NCI-H2171 treated with DMSO at 0.1 percent for 48 hours (cell line): ENCODE measurements at regions not wholly inside any gene's neighbourhood (a gene's known extent, or its start where the extent isn't known, plus 50 kb on each side); places are given as distances from the start of the nearest gene placed in this dataset.
"Not testable (repeated sequence)": the region's sequence is repeated elsewhere in the genome, so short reads cannot be mapped to it uniquely, and the experiment has no call there.

Source experiments
- DNase-seq: peaks from one replicate; lab custom pipeline; 2025; lab: John Stamatoyannopoulos, UW

DNA sequence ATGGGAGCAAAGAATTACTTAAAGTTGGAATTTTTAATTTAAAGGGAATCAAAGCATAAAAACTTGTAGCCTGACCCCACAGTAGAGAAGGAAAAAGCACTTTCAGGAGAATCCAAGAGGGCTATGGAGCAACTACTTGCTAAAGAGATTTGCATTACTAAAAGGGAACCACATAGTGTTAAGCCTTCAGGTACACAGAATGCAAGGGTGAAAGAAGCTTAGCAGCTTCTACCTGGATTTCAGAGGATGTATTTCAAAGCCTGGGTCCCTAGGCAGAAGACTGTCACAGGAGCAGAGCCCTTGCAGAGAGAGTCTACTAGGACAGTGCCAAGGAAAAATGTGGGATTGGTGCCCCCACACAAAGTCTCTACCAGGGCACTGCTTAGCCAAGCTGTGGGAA is 575.0 kb downstream of the GBE1 start:
- DNase-seq: no peak

DNA sequence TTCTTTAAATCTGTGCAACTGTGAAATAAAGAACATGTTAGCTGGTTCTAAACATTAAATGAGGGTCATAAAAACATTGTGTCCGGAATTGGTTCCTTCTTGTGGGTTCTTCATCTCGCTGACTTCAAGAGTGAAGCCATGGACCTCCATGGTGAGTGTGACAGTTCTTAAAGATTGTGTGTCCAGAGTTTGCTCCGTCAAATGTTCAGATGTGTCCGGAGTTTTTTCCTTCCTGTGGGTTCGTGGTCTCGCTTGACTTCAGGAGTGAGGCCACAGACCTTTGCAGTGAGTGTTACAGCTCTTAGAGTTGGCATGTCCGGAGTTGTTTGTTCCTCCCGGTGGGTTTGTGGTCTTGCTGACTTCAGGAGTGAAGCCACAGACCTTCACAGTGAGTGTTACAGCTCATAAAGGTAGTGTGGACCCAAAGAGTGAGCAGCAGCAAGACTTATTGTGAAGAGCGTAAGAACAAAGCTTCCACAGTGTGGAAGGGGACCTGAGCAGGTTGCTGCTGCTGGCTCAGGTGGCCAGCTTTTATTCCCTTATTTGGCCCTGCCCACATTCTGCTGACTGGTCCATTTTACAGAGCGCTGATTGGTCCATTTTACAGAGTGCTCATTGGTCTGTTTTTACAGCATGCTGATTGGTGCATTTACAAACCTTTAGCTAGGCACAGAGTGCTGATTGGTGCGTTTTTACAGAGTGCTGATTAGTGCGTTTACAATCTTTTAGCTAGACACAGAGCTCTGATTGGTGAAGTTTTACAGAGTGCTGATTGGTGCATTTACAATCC is 579.2 kb downstream of the GBE1 start:
- not testable (repeated sequence) for DNase-seq

DNA sequence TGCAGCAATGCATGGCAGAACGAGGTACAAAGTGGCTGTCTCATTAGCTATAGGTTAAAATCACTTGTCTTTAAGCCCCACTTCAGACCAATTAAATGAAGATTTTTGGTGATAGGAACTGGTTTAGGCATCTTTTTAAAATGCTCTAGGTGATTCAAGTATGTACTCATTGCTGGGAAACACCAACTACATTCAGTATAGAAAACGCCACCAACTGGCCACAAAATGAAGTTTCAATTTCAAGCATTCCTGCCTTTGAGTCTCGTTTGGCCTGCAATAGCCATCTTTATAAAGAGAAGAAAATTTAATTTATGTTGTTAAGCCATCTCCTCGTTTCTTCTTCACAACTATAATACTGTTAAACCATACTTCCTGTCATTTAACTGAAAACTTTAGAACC is 587.9 kb downstream of the GBE1 start:
- no peak for DNase-seq

DNA sequence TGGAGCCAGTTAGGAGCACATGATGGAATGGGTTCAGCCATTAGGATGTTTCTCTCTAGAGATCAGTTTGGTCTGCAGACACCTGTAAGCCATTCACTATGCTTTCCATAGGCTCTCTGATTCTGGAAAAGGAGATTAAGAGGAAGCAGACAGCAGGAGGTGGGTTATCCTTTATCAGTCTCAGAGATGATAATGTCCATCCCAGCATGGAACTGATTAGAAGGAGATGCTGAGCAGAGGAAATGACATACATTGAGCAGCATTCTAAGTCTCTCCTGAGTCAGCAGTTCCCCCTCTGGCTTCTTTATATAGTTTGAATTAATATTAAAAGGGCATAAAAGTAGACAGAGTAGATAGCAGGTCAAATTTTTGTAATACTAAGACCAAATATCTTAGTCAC is 591.1 kb downstream of the GBE1 start:
- DNase-seq: no peak

DNA sequence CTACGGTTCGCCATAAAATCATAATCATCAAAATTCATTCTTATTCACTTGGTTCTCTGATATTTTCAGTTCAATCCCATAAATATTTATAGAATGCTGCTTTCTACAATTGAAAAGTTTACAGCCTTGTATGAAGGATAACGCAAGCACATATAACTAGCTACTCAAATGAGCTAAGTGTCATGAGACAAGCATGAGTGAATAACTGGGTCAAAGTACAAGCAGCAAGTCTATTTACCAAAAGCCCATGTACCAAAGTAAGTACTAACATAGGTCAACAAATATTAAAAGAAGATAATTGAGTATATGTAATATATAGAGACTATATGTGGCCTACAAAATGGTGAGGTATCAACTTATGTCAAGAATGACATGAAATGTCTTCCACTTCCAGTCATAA is 596.6 kb downstream of the GBE1 start:
- DNase-seq: no peak

DNA sequence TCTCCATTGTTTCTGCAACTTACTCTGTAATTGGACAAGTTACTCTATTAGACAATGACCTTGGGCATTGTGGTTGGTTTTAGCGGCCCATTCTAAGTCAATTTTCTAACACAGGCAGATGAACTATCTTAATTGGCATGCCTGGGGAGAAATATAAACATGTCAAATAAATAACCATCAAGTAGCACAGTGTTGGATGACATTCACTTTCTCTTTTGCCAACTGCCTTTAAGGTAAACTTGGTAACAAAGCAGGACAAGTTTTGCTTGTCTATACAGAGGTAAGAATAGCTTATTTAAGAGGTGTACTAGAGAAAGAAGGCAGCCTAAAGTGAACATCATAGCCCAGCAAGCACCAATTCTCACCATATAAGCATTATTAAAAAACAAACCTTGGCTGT is 599.6 kb downstream of the GBE1 start:
- no peak for DNase-seq

DNA sequence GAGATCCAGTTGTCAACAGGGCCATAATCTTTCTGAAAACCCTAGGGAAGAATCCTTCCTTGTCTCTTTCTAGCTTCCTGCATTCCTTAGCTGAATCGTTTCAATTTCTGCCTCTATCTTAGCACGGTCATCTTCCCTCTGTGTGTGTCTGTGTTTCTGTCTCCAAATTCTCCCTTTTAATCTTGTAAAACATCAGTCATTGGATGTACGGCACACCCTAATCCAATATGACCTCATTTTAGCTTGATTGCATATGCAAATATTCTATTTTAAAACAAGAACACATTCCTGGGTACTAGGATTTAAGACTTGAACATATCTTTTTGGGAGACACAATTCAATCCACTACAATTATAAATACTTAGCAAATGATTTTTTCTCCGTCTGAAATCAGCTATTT is 600.3 kb downstream of the GBE1 start:
- DNase-seq: no peak

DNA sequence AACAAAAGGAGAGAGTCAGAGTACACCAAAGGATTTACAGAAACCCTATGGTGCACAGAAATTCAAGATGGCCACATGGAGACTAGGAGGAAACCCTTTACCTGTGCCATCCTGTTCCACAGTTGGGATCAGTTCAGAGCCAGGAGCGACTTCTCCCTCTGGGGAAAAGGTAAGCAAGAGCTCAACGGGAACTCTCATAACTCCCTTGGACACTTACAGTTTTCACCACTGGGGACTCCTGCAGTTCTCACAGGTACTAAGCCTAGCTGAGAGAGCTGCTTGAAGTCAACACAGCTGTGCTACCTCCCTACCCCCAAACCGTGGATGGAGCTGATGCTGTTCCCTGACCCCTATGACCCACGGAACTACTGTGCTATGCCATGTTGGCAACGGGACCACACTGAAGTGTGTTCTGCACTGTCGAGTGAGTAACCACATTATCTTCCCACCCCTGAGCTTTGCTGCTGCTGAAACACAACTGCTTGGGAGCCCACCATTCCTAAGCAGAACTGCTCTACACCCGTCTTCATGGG is 606.8 kb downstream of the GBE1 start:
- DNase-seq: no peak

DNA sequence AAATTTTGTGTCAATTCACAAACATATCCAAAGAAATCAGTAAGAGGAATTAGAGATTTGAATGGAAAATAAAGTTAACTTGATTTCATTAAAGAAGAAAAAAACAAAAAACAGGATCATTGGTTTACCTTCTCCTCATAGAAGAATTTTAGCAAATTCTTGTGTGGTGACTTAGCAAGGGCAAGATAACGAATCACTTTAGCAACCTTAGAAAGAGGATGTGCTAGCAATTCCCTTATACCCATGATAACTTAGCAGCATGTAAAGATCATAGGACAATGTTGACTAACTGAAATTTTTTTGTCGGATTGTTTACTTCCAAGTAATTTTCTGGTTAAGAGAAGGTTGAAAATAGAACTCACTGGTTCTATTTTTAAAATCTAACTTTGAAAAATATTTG is 609.3 kb downstream of the GBE1 start:
- DNase-seq: no peak

DNA sequence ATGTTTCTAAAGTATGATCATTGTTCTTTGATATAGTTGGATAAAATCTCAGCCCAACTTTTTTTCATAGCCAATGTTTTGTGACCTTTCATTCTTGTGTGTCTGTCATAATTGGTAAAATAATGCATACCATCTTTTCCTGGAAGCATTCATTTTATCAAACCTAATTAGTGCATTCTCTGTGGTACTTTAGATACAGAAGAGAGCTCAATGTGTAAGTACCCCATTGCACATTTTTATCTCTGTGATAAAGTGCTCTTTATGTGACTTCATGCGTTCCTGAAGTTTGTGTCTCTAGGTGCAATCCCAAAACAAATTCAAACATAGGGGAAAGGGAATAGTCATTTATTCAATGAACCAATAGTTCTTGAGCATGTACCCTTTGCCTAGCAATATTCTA is 628.5 kb downstream of the GBE1 start:
- DNase-seq: no peak

DNA sequence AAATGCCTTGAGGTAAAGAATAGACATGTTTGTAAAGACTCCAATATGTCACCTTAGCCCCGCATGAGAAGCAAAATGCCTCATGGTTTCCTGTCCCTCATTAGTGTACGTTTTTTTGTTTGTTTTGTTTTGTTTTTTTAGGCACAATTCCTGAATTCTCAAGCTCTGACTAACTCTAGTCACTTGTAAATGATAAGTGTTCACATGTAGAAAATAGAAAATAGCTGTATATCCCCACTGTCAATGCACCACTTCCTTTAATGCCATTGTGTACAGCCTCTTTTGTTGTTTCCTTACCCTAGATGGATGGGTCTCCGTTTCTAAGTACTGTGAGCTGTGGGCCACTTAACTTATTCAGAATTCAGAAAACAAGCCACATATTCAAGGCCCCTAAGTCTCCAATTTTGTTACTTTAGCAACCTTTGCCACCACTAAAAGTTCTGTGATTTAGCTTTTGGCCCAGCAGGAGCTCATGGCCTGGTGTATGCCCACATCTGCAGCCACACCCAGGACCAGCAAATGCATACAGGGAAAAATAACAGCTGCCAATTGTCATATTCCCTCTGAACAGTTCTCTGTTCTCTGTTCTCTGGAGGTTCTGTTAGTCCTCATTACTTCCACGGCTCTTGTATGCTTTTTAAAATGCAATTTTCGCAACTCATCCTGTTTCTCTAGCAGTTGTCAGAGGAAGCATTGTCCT is 655.5 kb downstream of the GBE1 start:
- DNase-seq: no peak

DNA sequence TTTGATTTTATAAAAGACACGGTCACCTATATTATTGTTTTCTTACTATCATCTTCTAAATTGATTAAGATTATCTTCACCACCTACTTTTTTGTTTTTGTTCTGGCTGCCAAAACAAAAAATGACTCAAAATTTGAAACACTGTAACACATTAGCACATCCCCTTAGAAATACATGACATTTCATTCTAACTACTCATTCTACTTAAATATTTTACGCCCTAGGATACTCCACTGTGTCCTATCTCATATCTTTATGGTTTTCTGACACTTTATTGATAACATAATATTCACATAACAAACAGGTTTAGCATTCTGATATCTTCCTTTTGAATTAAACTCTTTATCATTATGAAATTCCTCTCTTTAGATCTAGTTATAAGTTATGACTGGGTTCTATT is 656.2 kb downstream of the GBE1 start:
- DNase-seq: no peak

DNA sequence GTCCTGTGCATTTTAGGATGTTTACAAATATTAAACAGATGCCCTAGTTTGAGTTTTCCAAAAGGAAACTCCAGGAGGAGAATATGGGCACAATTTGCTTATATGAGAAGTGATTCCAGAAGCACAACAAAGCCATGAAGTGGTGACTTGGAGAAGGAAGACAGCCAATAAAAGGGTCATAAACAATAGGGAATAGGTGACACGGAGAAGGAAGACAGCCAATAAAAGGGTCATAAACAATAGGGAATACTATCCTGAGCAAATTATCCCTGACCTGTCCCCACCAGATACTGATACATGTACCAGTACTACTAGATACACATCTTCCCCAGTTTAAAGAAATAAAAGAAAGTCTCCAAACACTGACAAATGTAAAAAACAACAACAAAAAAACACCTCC is 663.6 kb downstream of the GBE1 start:
- no peak for DNase-seq

DNA sequence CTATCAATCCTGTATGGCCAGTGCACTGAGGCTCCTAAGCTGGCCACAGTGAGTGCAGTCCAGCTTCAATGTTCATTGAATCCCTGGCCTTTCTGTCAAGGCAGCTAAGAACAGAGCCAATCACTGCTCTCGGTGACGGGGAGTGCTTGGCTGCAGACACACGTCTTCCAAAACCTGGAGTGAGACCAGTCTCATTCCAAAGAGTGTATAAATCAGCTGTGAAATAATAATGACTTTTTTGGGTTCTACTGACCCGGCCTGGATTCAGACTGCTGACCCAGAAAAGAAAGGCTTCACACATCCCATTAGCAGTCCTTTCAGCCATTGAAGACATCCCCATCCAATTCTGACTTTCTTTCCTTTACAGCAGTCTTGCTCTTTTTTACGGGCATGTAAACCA is 665.5 kb downstream of the GBE1 start:
- DNase-seq: no peak

DNA sequence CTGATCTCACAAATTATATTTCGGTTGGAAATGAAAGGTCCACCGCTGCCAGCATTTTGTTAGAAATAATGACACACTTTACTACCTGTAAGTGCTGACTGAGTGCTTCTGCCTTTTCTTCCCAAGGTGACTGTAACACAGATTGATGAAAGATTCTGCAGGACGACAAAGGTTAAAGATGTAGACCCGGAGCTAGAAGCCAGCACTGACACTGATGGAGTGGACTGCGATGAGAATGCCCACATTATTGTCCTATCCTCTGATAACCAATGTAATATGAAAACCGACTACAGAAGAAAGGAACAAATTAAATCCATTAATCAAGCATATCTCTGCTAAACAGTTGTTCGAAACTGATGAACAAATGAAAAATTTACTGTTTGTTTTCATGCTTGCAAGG is 666.5 kb downstream of the GBE1 start:
- DNase-seq: no peak

DNA sequence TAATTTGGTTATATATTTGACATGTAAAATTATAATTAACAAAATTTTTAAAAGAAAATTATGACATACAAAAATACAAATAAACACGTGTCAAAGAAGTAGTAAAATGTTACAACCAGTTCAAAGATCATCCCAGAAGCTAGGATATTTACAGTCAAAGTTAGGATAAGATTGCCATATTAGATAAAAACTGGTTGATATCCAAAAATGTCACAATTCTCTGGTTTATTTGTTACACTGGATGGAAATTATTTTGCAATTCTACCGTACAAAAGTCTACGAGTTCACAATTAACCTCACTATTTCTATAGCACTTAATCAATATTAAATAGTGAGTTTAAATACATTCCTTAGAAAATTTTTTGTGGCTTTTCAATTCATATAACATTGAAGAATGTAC is 673.8 kb downstream of the GBE1 start:
- no peak for DNase-seq

DNA sequence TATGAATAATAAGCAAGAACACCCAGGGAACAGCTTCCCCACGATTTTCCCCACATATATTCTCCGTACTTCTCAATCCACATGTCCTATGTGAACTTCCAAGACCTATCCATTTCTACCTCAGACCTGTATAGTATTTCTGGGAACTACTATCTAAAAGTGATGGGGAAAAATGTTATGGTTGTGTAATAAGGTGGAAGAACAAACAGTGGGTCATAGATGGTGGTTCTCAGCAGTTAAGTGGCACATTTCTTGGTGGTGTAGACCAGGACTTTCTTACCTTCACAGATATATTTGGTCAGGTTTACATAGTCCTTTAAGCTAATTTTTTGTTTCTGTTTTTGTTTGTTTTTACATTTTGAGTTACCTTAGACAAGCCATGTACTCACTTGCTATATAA is 675.1 kb downstream of the GBE1 start:
- no peak for DNase-seq

DNA sequence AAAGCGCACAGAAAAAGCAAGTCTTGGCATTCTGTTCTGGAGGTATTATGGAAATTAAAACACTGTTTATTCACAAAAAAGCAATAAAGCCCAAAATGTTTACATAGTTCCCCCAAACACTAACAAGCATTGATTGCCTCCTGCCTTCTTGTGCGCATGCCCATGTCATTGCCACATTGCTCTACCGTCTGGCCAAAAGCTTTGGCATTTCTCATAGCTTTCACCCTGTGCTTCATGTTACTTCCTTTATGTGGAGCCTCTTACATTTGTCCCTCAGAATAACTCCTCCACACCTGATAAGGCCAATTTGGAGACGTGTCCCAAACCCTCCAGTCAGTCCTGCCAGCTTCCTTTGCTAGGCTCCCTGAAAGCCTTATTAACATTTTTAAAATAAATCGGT is 680.8 kb downstream of the GBE1 start:
- no peak for DNase-seq

DNA sequence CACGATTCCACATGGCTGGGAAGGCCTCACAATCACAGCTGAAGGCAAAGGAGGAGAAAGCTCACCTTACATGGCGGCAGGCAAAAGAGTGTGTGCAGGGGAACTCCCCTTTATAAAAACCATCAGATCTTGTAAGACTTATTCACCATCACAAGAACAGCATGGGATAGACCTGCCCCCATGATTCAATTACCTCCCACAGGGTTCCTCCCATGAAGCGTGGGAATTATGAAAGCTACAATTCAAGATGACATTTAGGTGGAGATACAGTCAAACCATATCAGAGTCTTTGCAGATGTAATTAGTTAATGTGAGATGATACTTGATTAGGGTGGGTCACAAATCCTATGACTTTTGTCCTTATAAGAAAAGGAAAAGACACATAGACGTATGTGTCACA is 688.9 kb downstream of the GBE1 start:
- no peak for DNase-seq

DNA sequence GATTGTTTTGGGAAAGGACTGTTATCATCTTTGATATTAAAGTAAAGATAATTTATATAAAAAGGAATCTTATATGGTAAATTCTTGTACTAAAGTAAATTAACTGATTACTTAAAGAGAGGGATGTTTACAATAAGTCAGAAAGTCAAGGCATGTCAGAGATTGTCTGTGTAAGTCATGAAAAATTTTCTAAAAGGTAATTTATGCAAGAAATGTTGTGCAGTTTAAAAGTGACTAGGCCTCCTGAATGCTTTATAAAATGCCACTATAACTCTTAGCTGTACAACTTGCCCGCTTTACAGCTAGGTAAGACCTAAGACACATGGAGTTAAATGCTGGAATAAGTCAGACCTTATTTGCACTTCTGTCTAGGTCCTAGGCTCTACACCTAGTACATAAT is 692.9 kb downstream of the GBE1 start:
- no peak for DNase-seq

DNA sequence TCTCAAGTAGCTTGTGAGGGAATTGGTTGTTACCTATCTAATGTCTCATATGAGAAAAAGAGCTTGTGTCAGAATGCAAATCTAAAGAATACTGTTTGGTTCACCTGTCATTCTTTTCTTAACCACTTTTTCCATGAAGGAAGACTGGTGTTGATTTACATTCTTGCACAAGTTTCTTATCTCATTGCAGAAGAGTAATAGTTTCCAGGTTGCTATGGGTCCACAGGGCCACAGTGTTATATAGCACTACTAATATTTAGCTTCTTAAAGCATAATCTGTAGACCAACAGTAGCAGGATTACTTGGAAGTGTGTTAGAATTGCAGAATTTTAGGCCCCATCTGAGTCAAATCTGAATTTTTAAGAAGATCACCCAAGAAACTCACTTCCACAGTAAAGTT is 697.5 kb downstream of the GBE1 start:
- no peak for DNase-seq

DNA sequence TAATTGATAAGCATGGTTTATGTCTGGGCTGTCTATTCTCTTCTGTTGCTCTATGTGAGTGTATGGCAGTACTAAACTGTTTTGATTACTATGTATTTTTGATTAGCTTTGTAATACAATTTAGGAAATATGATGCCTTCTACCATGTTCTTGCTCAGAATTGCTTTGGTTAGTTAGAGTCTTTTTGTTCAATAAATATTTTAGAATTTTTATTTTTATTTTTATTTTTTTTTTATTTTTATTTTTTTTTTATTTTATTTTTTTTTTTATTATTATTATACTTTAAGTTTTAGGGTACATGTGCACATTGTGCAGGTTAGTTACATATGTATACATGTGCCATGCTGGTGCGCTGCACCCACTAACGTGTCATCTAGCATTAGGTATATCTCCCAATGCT is 710.3 kb downstream of the GBE1 start:
- DNase-seq: not testable (repeated sequence)

DNA sequence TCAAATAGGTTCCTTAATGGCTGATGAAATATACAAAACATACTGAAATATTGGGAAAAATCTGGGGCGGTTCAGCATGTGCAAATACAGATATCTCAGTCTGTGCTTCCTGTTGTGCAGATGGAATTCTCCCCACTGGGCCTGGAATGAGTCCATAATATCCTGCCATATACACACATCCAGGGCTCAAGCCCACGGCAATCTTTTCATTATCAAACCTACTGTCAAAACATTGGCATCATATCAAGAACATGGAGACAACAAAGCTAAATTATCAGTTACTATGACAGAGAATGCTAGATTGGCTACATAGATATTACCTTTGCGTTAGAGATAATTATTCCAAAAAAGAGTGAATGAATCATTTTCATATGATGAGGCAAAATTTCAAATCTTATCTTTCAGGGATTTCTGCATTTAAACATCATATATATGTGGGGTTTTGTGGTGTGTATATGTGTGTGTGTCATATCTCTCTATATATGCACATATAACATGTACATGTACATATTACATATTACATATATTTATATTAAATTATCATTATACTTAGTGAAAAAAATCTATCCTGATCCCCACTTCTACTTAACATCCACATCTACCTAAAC is 713.3 kb downstream of the GBE1 start:
- DNase-seq: no peak
